HG02798 (cell line): ENCODE measurements at regions not wholly inside any gene's neighbourhood (a gene's known extent, or its start where the extent isn't known, plus 50 kb on each side); places are given as distances from the start of the nearest gene placed in this dataset.

Source experiments
- ATAC-seq: cut with Tn5 transposase; IDR thresholded peaks from one replicate; pipeline ENCODE4 v1.9.1; 2021; ENCODE audit warnings: mild to moderate bottlenecking; ENCODE audit not compliant: unreplicated experiment, poor library complexity

GRCh38 chr2:150030436-150031190 is 443.0 kb upstream of the MMADHC start:
- ATAC-seq = no peak

GRCh38 chr2:150028322-150028721 is 440.7 kb upstream of the MMADHC start:
- no peak for ATAC-seq

- ATAC-seq = no peak
Observed at GRCh38 chr2:150027164-150027563, 439.6 kb upstream of the MMADHC start.

- no peak for ATAC-seq
Observed at GRCh38 chr2:150023663-150024062, 436.1 kb upstream of the MMADHC start.

- no peak for ATAC-seq
Observed at GRCh38 chr2:150023044-150023443, 435.5 kb upstream of the MMADHC start.

GRCh38 chr2:150020937-150021673 is 433.5 kb upstream of the MMADHC start:
- peak; percentile 51 for ATAC-seq

GRCh38 chr2:150020221-150020620 is 432.6 kb upstream of the MMADHC start:
- ATAC-seq = no peak

GRCh38 chr2:150019063-150019462 is 431.5 kb upstream of the MMADHC start:
- ATAC-seq = no peak

- no peak for ATAC-seq
Observed at GRCh38 chr2:150012986-150013385, 425.4 kb upstream of the MMADHC start.

GRCh38 chr2:150011161-150011730 is 423.7 kb upstream of the MMADHC start:
- no peak for ATAC-seq

GRCh38 chr2:150008901-150009300 is 421.3 kb upstream of the MMADHC start:
- ATAC-seq = no peak

- ATAC-seq = peak; percentile 69
Observed at GRCh38 chr2:150007815-150008430, 420.3 kb upstream of the MMADHC start.

GRCh38 chr2:150006591-150006990 is 419.0 kb upstream of the MMADHC start:
- no peak for ATAC-seq

- no peak for ATAC-seq
Observed at GRCh38 chr2:150003544-150003943, 416.0 kb upstream of the MMADHC start.

- ATAC-seq = no peak
Observed at GRCh38 chr2:150001788-150002187, 414.2 kb upstream of the MMADHC start.

GRCh38 chr2:149996901-149997300 is 409.3 kb upstream of the MMADHC start:
- ATAC-seq = no peak

- no peak for ATAC-seq
Observed at GRCh38 chr2:149994057-149994728, 406.6 kb upstream of the MMADHC start.

GRCh38 chr2:149993316-149993715 is 405.7 kb upstream of the MMADHC start:
- no peak for ATAC-seq

GRCh38 chr2:149991576-149991975 is 404.0 kb upstream of the MMADHC start:
- ATAC-seq = no peak

GRCh38 chr2:149990965-149991364 is 403.4 kb upstream of the MMADHC start:
- no peak for ATAC-seq
